Activated B cell treated with CpG ODN at 0.5 μM for 24 hours (primary cell): ENCODE measurements at regions not wholly inside any gene's neighbourhood (a gene's known extent, or its start where the extent isn't known, plus 50 kb on each side); places are given as distances from the start of the nearest gene placed in this dataset.

ENCODE experiments used
- ATAC-seq: fragments of 200-7000 bp; cut with Tn5 transposase; one replicate; pipeline ENCODE4 v1.10.0; 2021; ENCODE audit warnings: low read depth, mild to moderate bottlenecking, moderate library complexity
- CTCF ChIA-PET: fragments of 350-600 bp; sonication (Branson Sonifier 250); formaldehyde crosslinking; loops from one replicate; lab custom pipeline; 2021; ENCODE audit warnings: antibody characterized with exemption; lab: Charles Lee
- POLR2A ChIA-PET: fragments of 350-600 bp; sonication (Branson Sonifier 250); formaldehyde crosslinking; loops from one replicate; lab custom pipeline; 2021; ENCODE audit warnings: antibody characterized with exemption; lab: Charles Lee
- DNase-seq: peaks from one replicate; pipeline ENCODE4 v3.0.0; 2022
- H3K27ac Mint-ChIP-seq: one replicate; pipeline ENCODE4 v1.8.0; 2020; ENCODE audit warnings: mixed read lengths
- H3K27me3 Mint-ChIP-seq: one replicate; pipeline ENCODE4 v1.8.0; 2021; ENCODE audit warnings: mixed read lengths
- H3K36me3 Mint-ChIP-seq: one replicate; pipeline ENCODE4 v1.8.0; 2021; ENCODE audit warnings: low read depth, mixed read lengths
- H3K4me1 Mint-ChIP-seq: one replicate; pipeline ENCODE4 v1.8.0; 2021; ENCODE audit warnings: mixed read lengths
- H3K4me3 Mint-ChIP-seq: one replicate; pipeline ENCODE4 v1.8.0; 2020; ENCODE audit warnings: mild to moderate bottlenecking, mixed read lengths
- H3K9me3 Mint-ChIP-seq: one replicate; pipeline ENCODE4 v1.8.0; 2020; ENCODE audit warnings: mixed read lengths
- CTCF ChIP-seq: fragments of 200-600 bp; IDR thresholded peaks from one replicate; pipeline ENCODE4 v1.8.0; 2022; ENCODE audit warnings: antibody characterized with exemption, mild to moderate bottlenecking
- intact Hi-C: fragments of 100-400 bp; cut with micrococcal nuclease; formaldehyde crosslinking; loops from one replicate; pipeline ENCODE4 v1.15.1; 2024

- H3K36me3 Mint-ChIP-seq = no peaks in the 10 kb centered on the region
- H3K27ac Mint-ChIP-seq = no peak overlapping the region
- DNase-seq (no peak), ATAC-seq (no peak)
- ChIA-PET POLR2A (no interaction called here), CTCF (no interaction called here)
- H3K4me1 Mint-ChIP-seq = no peaks in the 10 kb centered on the region
- no peak for TF ChIP-seq CTCF
- intact Hi-C loops = no loop called here
- peaks cover 6% of the 10 kb centered on the region for H3K9me3 Mint-ChIP-seq
- H3K27me3 Mint-ChIP-seq = no peaks in the 10 kb centered on the region
- H3K4me3 Mint-ChIP-seq = no peak overlapping the region
These were observed 728.9 kb downstream of the PCDH18 start for GRCh38 chr4:136803433-136803832.

- no peaks in the 10 kb centered on the region for H3K36me3 Mint-ChIP-seq
- ATAC-seq (no peak), DNase-seq (no peak)
- no peak overlapping the region for H3K27ac Mint-ChIP-seq
- POLR2A ChIA-PET = no interaction called here
- H3K4me1 Mint-ChIP-seq = no peaks in the 10 kb centered on the region
- intact Hi-C loops = no loop called here
- CTCF ChIA-PET = no interaction called here
- no peak for TF ChIP-seq CTCF
- H3K9me3 Mint-ChIP-seq = no peaks in the 10 kb centered on the region
- no peak overlapping the region for H3K4me3 Mint-ChIP-seq
- H3K27me3 Mint-ChIP-seq = no peaks in the 10 kb centered on the region
These were observed 732.0 kb downstream of the PCDH18 start for GRCh38 chr4:136800248-136800647.

DNA sequence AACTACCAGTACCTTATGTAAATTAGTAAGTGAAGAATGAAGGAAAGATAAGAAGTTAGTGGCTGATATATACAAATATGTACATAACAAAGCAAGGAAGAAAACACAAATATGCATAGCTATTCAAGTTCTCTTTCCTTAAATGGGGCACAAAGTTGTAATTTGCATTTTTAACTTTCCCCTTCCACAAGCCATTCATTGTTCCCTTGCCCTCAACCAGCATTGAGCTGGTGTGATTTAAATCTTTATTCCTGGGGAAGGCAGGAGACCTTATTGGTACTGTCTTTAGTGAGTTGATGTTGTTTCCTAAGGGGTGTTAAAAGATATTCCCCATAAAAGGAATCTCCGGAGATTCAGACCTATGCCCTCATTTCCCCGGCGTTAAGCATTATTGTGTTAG lies 735.3 kb downstream of the PCDH18 start:
- POLR2A ChIA-PET = no interaction called here
- ATAC-seq = no peak

GRCh38 chr4:136793848-136794247 lies 738.4 kb downstream of the PCDH18 start:
- no peak for TF ChIP-seq CTCF
- H3K27me3 Mint-ChIP-seq = no peaks in the 10 kb centered on the region
- no peak overlapping the region for H3K4me3 Mint-ChIP-seq
- H3K36me3 Mint-ChIP-seq = no peaks in the 10 kb centered on the region
- H3K27ac Mint-ChIP-seq = no peak overlapping the region
- CTCF ChIA-PET = no interaction called here
- POLR2A ChIA-PET = no interaction called here
- no peaks in the 10 kb centered on the region for H3K4me1 Mint-ChIP-seq
- no peak for DNase-seq
- intact Hi-C loops = no loop called here
- H3K9me3 Mint-ChIP-seq = no peaks in the 10 kb centered on the region
- ATAC-seq = no peak

More for the DNA sequence above, 735.3 kb downstream of the PCDH18 start:
- CTCF ChIA-PET = no interaction called here
- H3K4me1 Mint-ChIP-seq = no peaks in the 10 kb centered on the region
- intact Hi-C loops = no loop called here
- no peak for DNase-seq
- no peak overlapping the region for H3K27ac Mint-ChIP-seq
- no peaks in the 10 kb centered on the region for H3K36me3 Mint-ChIP-seq
- no peaks in the 10 kb centered on the region for H3K9me3 Mint-ChIP-seq
- TF ChIP-seq CTCF = no peak
- H3K27me3 Mint-ChIP-seq = no peaks in the 10 kb centered on the region
- H3K4me3 Mint-ChIP-seq = no peak overlapping the region

GRCh38 chr4:136784326-136784725 lies 748.0 kb downstream of the PCDH18 start:
- no peaks in the 10 kb centered on the region for H3K36me3 Mint-ChIP-seq

More at GRCh38 chr4:136784326-136784725, 748.0 kb downstream of the PCDH18 start:
- POLR2A ChIA-PET = no interaction called here
- no peak for TF ChIP-seq CTCF
- H3K27ac Mint-ChIP-seq = no peak overlapping the region
- CTCF ChIA-PET = no interaction called here
- H3K9me3 Mint-ChIP-seq = peaks cover 3% of the 10 kb centered on the region
- no peak overlapping the region for H3K4me3 Mint-ChIP-seq
- intact Hi-C loops = no loop called here
- ATAC-seq (no peak), DNase-seq (no peak)
- no peaks in the 10 kb centered on the region for H3K4me1 Mint-ChIP-seq
- no peaks in the 10 kb centered on the region for H3K27me3 Mint-ChIP-seq
